ENCODE measurements at regions not wholly inside any gene's neighbourhood (a gene's known extent, or its start where the extent isn't known, plus 50 kb on each side); places are given as distances from the start of the nearest gene placed in this dataset.

- TF ChIP-seq CTCF (IDR thresholded peaks at IDR 0.05) = no peak
- peaks cover 9% of the 10 kb centered on the region for H3K9me3 Mint-ChIP-seq
- H3K36me3 Mint-ChIP-seq (ENCODE audit: low read depth) = no peaks in the 10 kb centered on the region
- peaks cover 55% of the 10 kb centered on the region for H3K4me1 Mint-ChIP-seq
- H3K4me3 Mint-ChIP-seq = no peak overlapping the region
- DNase-seq = no peak
- H3K27ac Mint-ChIP-seq = no peak overlapping the region
- peaks cover 5% of the 10 kb centered on the region for H3K27me3 Mint-ChIP-seq (ENCODE audit: low read depth, poor library complexity)
Observed at GRCh38 chr16:86033971-86034370, 135.0 kb downstream of the IRF8 start.

GRCh38 chr16:86034421-86034919 is 135.5 kb downstream of the IRF8 start:
- H3K4me3 Mint-ChIP-seq = no peak overlapping the region
- H3K36me3 Mint-ChIP-seq (ENCODE audit: low read depth) = no peaks in the 10 kb centered on the region
- no peak for TF ChIP-seq CTCF (IDR thresholded peaks at IDR 0.05)
- no peak for DNase-seq
- H3K9me3 Mint-ChIP-seq = peaks cover 9% of the 10 kb centered on the region
- no peak overlapping the region for H3K27ac Mint-ChIP-seq
- peaks cover 55% of the 10 kb centered on the region for H3K4me1 Mint-ChIP-seq
- peaks cover 5% of the 10 kb centered on the region for H3K27me3 Mint-ChIP-seq (ENCODE audit: low read depth, poor library complexity)

- no peak for DNase-seq
- Mint-ChIP-seq H3K9me3 (peaks cover 8% of the 10 kb centered on the region), H3K27ac (peak overlapping the region; percentile 75), H3K27me3 (ENCODE audit: low read depth, poor library complexity) (peaks cover 9% of the 10 kb centered on the region), H3K4me3 (no peak overlapping the region), H3K36me3 (ENCODE audit: low read depth) (no peaks in the 10 kb centered on the region), H3K4me1 (peaks cover 61% of the 10 kb centered on the region)
- TF ChIP-seq CTCF (IDR thresholded peaks at IDR 0.05) = no peak
Observed at GRCh38 chr16:86035906-86036305, 136.9 kb downstream of the IRF8 start.

- Mint-ChIP-seq H3K9me3 (peaks cover 4% of the 10 kb centered on the region), H3K27ac (no peak overlapping the region), H3K27me3 (ENCODE audit: low read depth, poor library complexity) (peaks cover 13% of the 10 kb centered on the region), H3K4me3 (no peak overlapping the region), H3K36me3 (ENCODE audit: low read depth) (no peaks in the 10 kb centered on the region), H3K4me1 (peaks cover 57% of the 10 kb centered on the region)
- no peak for DNase-seq
- TF ChIP-seq CTCF (IDR thresholded peaks at IDR 0.05) = no peak
Observed at GRCh38 chr16:86037999-86038925, 139.3 kb downstream of the IRF8 start.

- Mint-ChIP-seq H3K36me3 (ENCODE audit: low read depth) (no peaks in the 10 kb centered on the region), H3K27me3 (ENCODE audit: low read depth, poor library complexity) (peaks cover 16% of the 10 kb centered on the region), H3K27ac (no peak overlapping the region), H3K4me3 (no peak overlapping the region), H3K4me1 (peaks cover 56% of the 10 kb centered on the region), H3K9me3 (peaks cover 4% of the 10 kb centered on the region)
- DNase-seq = no peak
- TF ChIP-seq CTCF (IDR thresholded peaks at IDR 0.05) = no peak
Observed at GRCh38 chr16:86038926-86039310, 140.0 kb downstream of the IRF8 start.

All from nephron progenitor cell (in vitro differentiated cells).